Cardiac fibroblast (primary cell): ENCODE measurements at regions not wholly inside any gene's neighbourhood (a gene's known extent, or its start where the extent isn't known, plus 50 kb on each side); places are given as distances from the start of the nearest gene placed in this dataset.
"Not testable (repeated sequence)": the region's sequence is repeated elsewhere in the genome, so short reads cannot be mapped to it uniquely, and the experiment has no call there.

Experiments
- DNase-seq, 2 donors: peaks; one replicate each; pipeline versions ENCODE4 v3.0.0 to v3.0.0-alpha.2; 2010; ENCODE audit warnings: low read depth in 2 of 2
- H3K4me3 ChIP-seq, 2 donors: replicated peaks in 1 of 2; 1 replicate in 1 of 2; 2 replicates in 1 of 2; pipeline ENCODE4 v1.5.1; 2011; ENCODE audit warnings: low read depth in 2 of 2, low read length in 2 of 2, mild to moderate bottlenecking in 2 of 2, moderate library complexity in 1 of 2
- CTCF ChIP-seq: IDR thresholded peaks from one replicate; pipeline ENCODE4 v1.5.1; 2011; ENCODE audit warnings: low read depth, mild to moderate bottlenecking, low read length, inconsistent platforms

- no peak overlapping the region for H3K4me3 ChIP-seq
- no peak for DNase-seq
- TF ChIP-seq CTCF, result no peak
These were observed 881.1 kb upstream of the AUTS2 start for GRCh38 chr7:68717176-68717575.

GRCh38 chr7:68718097-68718551 lies 880.2 kb upstream of the AUTS2 start:
- no peak for DNase-seq
- H3K4me3 ChIP-seq, result no peak overlapping the region
- no peak for TF ChIP-seq CTCF

GRCh38 chr7:68720697-68721096 lies 877.6 kb upstream of the AUTS2 start:
- no peak for TF ChIP-seq CTCF
- DNase-seq, result peak in 1 of 2 donors; percentile 34
- H3K4me3 ChIP-seq, result no peak overlapping the region

- DNase-seq, result no peak
- no peak overlapping the region for H3K4me3 ChIP-seq
- TF ChIP-seq CTCF, result no peak
These were observed 876.2 kb upstream of the AUTS2 start for GRCh38 chr7:68722044-68722443.

- no peak for DNase-seq
- H3K4me3 ChIP-seq, result no peak overlapping the region
- no peak for TF ChIP-seq CTCF
These were observed 873.3 kb upstream of the AUTS2 start for GRCh38 chr7:68724965-68725364.

- no peak for TF ChIP-seq CTCF
- H3K4me3 ChIP-seq, result no peak overlapping the region
- no peak for DNase-seq
These were observed 872.2 kb upstream of the AUTS2 start for GRCh38 chr7:68725843-68726785.

- DNase-seq, H3K4me3 ChIP-seq: not testable (repeated sequence)
These were observed 869.6 kb upstream of the AUTS2 start for GRCh38 chr7:68728720-68729119.
